Choroid plexus epithelial cell (primary cell): ENCODE measurements at regions not wholly inside any gene's neighbourhood (a gene's known extent, or its start where the extent isn't known, plus 50 kb on each side); places are given as distances from the start of the nearest gene placed in this dataset.

Experiments used
- DNase-seq: peaks from one replicate; pipeline ENCODE4 v3.0.0-alpha.2; 2010; ENCODE audit warnings: low read depth
- H3K4me3 ChIP-seq: 2 replicates; pipeline ENCODE4 v1.5.1; 2011; ENCODE audit warnings: low read depth, mild to moderate bottlenecking, control low read depth, low read length, moderate library complexity
- CTCF ChIP-seq: conservative IDR thresholded peaks from 2 replicates; pipeline ENCODE4 v1.5.1; 2011; ENCODE audit warnings: low read depth, mild to moderate bottlenecking, control low read depth, inconsistent platforms, low read length, moderate library complexity

GRCh38 chr9:107868186-107868585, 378.6 kb upstream of the KLF4 start:
- no peak for TF ChIP-seq CTCF
- no peak for DNase-seq

GRCh38 chr9:107867738-107868137, 378.2 kb upstream of the KLF4 start:
- H3K4me3 ChIP-seq = no peak overlapping the region
- no peak for TF ChIP-seq CTCF
- no peak for DNase-seq

More at GRCh38 chr9:107868186-107868585, 378.6 kb upstream of the KLF4 start:
- H3K4me3 ChIP-seq = no peak overlapping the region

DNA sequence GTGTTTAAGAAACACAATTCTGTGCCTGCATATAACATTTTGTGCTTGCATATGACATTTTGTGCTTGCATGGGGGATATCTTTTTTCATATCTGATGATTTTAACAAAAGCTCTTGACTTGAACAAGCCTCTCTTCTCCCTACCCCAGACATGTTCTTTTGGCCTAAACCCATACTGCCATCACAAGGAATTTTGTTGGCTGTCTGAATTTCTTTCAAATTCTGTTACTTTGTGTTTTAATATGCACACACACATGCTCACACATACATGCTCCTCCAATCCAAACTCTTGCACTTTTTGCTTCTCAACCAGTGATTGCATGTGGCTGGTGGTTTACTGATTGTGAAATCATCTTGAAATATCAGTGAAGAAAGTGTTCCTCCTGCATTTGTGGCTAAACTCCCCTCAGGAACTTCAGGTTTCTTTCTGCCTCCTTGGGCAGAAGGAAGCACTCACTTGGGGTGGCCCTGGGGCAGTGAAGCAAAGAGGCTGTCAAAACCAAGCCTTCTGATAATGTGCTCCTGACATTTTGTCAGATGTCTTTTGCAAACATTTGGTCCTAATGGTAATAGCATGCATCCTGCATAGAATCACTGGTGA, 377.2 kb upstream of the KLF4 start:
- no peak for TF ChIP-seq CTCF
- H3K4me3 ChIP-seq = no peak overlapping the region
- peak; percentile 67 for DNase-seq

DNA sequence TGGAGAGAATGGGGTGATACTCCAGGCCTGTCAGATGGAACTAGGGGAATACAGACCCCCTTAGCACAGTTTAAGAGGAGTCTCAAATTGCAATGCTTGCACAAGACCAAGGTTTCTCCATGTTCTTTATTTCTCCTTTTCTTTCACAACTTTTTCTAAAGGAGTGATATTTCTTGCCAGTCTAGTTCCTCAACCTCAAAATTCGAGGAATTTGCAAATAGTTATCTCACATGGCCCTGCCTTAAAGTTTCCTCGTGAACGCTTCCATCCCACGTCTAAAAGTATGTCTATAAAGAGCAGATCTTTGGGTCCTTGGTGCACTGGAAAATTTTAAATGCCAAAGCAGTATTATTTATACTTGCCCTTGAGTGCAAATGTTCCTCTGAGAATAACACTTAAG, 373.8 kb upstream of the KLF4 start:
- no peak for TF ChIP-seq CTCF
- no peak overlapping the region for H3K4me3 ChIP-seq
- no peak for DNase-seq

GRCh38 chr9:107862881-107863280, 373.3 kb upstream of the KLF4 start:
- H3K4me3 ChIP-seq = no peak overlapping the region
- no peak for TF ChIP-seq CTCF
- DNase-seq = no peak

DNA sequence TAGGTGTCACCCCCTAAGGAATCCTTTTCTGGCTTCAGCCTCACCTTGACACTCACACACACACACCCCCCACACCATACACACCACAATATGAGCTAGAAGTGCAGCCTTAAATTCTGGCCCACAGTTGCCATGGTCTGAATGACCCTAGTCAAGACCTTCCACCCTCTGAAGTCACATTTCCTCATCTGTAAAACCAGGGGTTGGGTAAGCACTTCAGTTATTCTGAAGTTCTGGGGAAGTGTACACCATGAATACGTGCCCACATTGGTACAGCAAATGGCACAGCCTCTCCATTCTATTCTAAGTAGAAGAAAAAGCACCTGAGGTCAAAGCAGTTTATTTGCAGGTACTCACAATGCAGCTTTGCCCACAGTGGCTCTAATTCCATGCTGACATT, 372.8 kb upstream of the KLF4 start:
- no peak for DNase-seq
- TF ChIP-seq CTCF = no peak
- no peak overlapping the region for H3K4me3 ChIP-seq

DNA sequence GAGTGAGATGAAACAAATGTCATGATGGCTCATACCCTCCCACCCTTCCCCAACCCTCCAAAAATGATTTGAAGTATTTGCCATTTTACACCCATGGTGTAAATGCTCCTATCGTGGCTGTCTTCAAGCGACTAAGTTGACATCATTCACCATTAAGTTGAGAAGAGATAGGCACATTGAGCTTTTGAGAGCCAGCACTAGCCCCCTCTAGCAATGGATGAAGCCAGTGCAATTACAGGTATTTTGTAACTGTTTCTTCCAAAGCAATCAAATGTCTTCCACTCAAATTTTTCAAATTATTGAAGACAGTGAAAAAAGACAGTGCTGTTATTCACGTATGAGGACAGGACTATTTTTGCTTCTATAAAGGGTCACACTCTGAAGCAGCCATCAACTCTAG, 371.5 kb upstream of the KLF4 start:
- DNase-seq = no peak
- no peak overlapping the region for H3K4me3 ChIP-seq
- TF ChIP-seq CTCF = peak; percentile 12
